Upper lobe of left lung (tissue), 4 donors: ENCODE measurements at regions not wholly inside any gene's neighbourhood (a gene's known extent, or its start where the extent isn't known, plus 50 kb on each side); places are given as distances from the start of the nearest gene placed in this dataset.

Source experiments
- EP300 ChIP-seq, 4 donors: sonication (generic); formaldehyde crosslinking; IDR thresholded peaks; one replicate each; pipeline ENCODE4 v1.5.1; 2017; ENCODE audit warnings: antibody characterized with exemption in 4 of 4, control low read depth in 2 of 4
- POLR2A ChIP-seq, 4 donors: fragments of 450-650 bp; IDR thresholded peaks; one replicate each; pipeline ENCODE4 v1.5.1; 2016 to 2017; ENCODE audit warnings: antibody characterized with exemption in 4 of 4, mild to moderate bottlenecking in 2 of 4

DNA sequence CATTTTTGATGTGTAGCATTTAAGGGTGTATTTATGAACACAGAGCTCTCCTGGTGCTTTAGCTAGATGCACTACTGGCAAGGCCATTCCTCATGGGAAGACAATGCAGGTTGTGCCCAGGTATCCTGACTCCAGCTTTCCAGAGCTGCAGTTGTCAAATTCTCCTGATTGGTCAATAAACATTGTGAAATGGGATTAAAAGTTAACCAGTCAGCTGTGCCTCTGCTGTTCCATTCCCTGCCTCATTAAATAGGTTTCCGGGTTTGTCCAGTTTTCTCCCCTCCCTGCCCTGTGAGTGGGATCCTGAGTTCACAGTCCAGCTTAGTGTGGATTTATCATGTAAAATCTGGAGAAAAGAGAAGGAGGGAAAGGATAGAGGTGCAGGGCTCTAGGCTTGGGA is 207.3 kb downstream of the SQOR start:
- no peak for TF ChIP-seq POLR2A (IDR thresholded peaks at IDR 0.05)
- TF ChIP-seq EP300 (IDR thresholded peaks at IDR 0.05), result no peak
